ENCODE measurements at regions not wholly inside any gene's neighbourhood (a gene's known extent, or its start where the extent isn't known, plus 50 kb on each side); places are given as distances from the start of the nearest gene placed in this dataset.

- TF ChIP-seq POLR2A (IDR thresholded peaks at IDR 0.05) (no peak), CTCF (IDR thresholded peaks at IDR 0.05) (no peak), POLR2AphosphoS5 (IDR thresholded peaks at IDR 0.05) (no peak), EP300 (IDR thresholded peaks at IDR 0.05) (no peak)
Observed at GRCh38 chr10:4474829-4475228, 351.2 kb upstream of the AKR1E2 start.

All from sigmoid colon (tissue), 4 donors.